ENCODE measurements at regions not wholly inside any gene's neighbourhood (a gene's known extent, or its start where the extent isn't known, plus 50 kb on each side); places are given as distances from the start of the nearest gene placed in this dataset.

GRCh38 chr12:4991373-4991772 lies 52.3 kb upstream of the KCNA5 start:
- no peak for FAIRE-seq
- no peak for DNase-seq
- Histone ChIP-seq H3K4me1 (no peaks in the 10 kb centered on the region), H3K27me3 (peaks cover 0 to 6% (median 0%) of the 10 kb centered on the region in 4 donors), H3K27ac (no peak overlapping the region), H3K9me3 (no peaks in the 10 kb centered on the region), H3K36me3 (no peaks in the 10 kb centered on the region), H3K4me3 (no peak overlapping the region)
- TF ChIP-seq CTCF (IDR thresholded peaks at IDR 0.05), result no peak
- no peak for ATAC-seq
- 59 to 66% methylated on average over 6 of the region's 6 CpGs for WGBS, 2 donors
- intact Hi-C loops (cut with DNase I), result no loop called here

- WGBS, 2 donors, result 32 to 34% methylated on average over 3 of the region's 3 CpGs
- FAIRE-seq, result no peak
- Histone ChIP-seq H3K9me3 (no peaks in the 10 kb centered on the region), H3K27ac (no peak overlapping the region), H3K4me1 (no peaks in the 10 kb centered on the region), H3K36me3 (no peaks in the 10 kb centered on the region), H3K4me3 (no peak overlapping the region), H3K27me3 (peaks cover 0 to 2% (median 0%) of the 10 kb centered on the region in 4 donors)
- no peak for DNase-seq
- intact Hi-C loops (cut with DNase I), result no loop called here
- no peak for TF ChIP-seq CTCF (IDR thresholded peaks at IDR 0.05)
- no peak for ATAC-seq
These were observed 51.9 kb upstream of the KCNA5 start for GRCh38 chr12:4991801-4992200.

GRCh38 chr12:4992871-4993270 lies 50.8 kb upstream of the KCNA5 start:
- no peaks in the 10 kb centered on the region for H3K9me3 ChIP-seq
- no peaks in the 10 kb centered on the region for H3K27me3 ChIP-seq
- TF ChIP-seq CTCF (IDR thresholded peaks at IDR 0.05), result no peak
- H3K4me1 ChIP-seq, result no peaks in the 10 kb centered on the region
- H3K27ac ChIP-seq, result no peak overlapping the region
- DNase-seq, result no peak
- no peaks in the 10 kb centered on the region for H3K36me3 ChIP-seq
- 76 to 78% methylated on average over 4 of the region's 4 CpGs for WGBS, 2 donors
- no peak for ATAC-seq
- H3K4me3 ChIP-seq, result no peak overlapping the region
- no peak for FAIRE-seq
- intact Hi-C loops (cut with DNase I), result no loop called here

Measured in pancreas (tissue), 10 donors.